ENCODE measurements at regions not wholly inside any gene's neighbourhood (a gene's known extent, or its start where the extent isn't known, plus 50 kb on each side); places are given as distances from the start of the nearest gene placed in this dataset.

DNA sequence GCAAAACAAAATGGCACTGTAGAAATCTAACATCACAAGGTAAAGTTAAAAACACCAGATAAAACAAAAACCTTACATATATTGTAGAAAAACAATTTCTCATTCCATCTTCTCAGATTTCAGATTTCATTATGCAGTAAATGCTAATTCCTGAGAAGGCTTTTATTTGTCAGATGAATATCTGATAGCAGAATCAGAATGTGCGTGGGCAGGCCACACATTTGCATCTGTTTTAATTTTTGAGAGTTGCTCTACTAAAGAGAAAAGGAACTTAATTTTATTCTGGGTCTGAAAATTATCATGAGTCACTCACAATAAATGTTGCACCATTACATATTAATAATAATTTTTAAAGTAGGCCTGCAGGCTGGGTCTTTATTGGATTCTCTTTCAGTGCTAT is 329.3 kb upstream of the SPTLC3 start:
- intact Hi-C loops (cut with DNase I) = no loop called here
- H3K9me3 ChIP-seq = no peaks in the 10 kb centered on the region
- WGBS, 2 donors = 88 to 90% methylated on average over 1 of the region's 1 CpG
- no peak for DNase-seq
- no peaks in the 10 kb centered on the region for H3K4me1 ChIP-seq
- no peak for TF ChIP-seq POLR2A (IDR thresholded peaks at IDR 0.05)
- TF ChIP-seq, protein P1, sequence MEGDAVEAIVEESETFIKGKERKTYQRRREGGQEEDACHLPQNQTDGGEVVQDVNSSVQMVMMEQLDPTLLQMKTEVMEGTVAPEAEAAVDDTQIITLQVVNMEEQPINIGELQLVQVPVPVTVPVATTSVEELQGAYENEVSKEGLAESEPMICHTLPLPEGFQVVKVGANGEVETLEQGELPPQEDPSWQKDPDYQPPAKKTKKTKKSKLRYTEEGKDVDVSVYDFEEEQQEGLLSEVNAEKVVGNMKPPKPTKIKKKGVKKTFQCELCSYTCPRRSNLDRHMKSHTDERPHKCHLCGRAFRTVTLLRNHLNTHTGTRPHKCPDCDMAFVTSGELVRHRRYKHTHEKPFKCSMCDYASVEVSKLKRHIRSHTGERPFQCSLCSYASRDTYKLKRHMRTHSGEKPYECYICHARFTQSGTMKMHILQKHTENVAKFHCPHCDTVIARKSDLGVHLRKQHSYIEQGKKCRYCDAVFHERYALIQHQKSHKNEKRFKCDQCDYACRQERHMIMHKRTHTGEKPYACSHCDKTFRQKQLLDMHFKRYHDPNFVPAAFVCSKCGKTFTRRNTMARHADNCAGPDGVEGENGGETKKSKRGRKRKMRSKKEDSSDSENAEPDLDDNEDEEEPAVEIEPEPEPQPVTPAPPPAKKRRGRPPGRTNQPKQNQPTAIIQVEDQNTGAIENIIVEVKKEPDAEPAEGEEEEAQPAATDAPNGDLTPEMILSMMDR (IDR thresholded peaks at IDR 0.05) = no peak
- H3K36me3 ChIP-seq = no peaks in the 10 kb centered on the region
- no peak overlapping the region for H3K4me3 ChIP-seq (replicated peaks in 1 of 3)
- no peaks in the 10 kb centered on the region for H3K27me3 ChIP-seq
- H3K27ac ChIP-seq = no peak overlapping the region

DNA sequence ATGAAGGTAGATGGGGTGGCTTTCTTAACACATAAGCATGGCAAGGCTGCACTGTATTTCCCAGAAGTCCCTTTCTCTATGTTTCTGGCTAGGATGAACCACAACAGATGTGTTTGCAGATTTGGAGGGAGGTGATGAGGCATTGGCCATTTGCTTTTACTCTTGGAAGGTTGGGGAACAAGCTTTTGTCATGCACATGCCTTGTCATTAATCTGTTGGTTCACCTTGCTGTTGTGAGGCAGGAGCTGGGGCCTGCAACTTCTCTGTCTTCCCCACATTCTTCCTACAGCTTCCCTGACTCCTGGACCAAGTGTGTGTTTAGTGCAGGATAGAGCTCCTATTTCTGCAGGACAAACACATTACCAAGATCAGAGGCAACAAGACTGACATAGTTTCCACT is 326.2 kb upstream of the SPTLC3 start:
- DNase-seq = no peak
- H3K36me3 ChIP-seq = no peaks in the 10 kb centered on the region
- no peaks in the 10 kb centered on the region for H3K27me3 ChIP-seq
- intact Hi-C loops (cut with DNase I) = no loop called here
- TF ChIP-seq, protein P1 (IDR thresholded peaks at IDR 0.05) = no peak
- no peak for TF ChIP-seq POLR2A (IDR thresholded peaks at IDR 0.05)
- no peak overlapping the region for H3K27ac ChIP-seq
- H3K4me3 ChIP-seq (replicated peaks in 1 of 3) = no peak overlapping the region
- H3K4me1 ChIP-seq = no peaks in the 10 kb centered on the region
- H3K9me3 ChIP-seq = no peaks in the 10 kb centered on the region

DNA sequence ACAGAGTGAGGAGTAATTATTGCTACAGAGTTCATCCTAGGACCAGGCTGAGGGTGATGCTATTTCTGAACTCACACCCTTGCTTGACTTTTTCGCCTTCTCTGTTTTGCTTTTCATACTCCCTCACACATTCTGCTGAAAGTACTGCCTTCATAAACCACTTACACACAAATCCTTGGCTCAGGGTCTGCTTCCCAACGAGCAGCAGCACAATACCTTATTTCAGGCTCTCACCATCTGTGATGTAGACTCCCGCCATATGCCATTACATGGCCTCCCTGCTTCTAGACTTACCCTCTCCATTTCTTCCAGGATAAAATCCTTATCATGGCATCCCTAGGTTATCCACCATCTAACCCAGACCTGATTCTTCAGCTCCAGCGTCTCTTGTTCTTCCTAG is 321.3 kb upstream of the SPTLC3 start:
- TF ChIP-seq, protein P1 (IDR thresholded peaks at IDR 0.05) = no peak
- TF ChIP-seq POLR2A (IDR thresholded peaks at IDR 0.05) = no peak
- Histone ChIP-seq H3K27me3 (no peaks in the 10 kb centered on the region), H3K4me3 (replicated peaks in 1 of 3) (no peak overlapping the region), H3K9me3 (no peaks in the 10 kb centered on the region), H3K4me1 (no peaks in the 10 kb centered on the region), H3K36me3 (no peaks in the 10 kb centered on the region), H3K27ac (no peak overlapping the region)
- 72 to 81% methylated on average over 4 of the region's 4 CpGs for WGBS, 2 donors
- no peak for DNase-seq
- intact Hi-C loops (cut with DNase I) = no loop called here

DNA sequence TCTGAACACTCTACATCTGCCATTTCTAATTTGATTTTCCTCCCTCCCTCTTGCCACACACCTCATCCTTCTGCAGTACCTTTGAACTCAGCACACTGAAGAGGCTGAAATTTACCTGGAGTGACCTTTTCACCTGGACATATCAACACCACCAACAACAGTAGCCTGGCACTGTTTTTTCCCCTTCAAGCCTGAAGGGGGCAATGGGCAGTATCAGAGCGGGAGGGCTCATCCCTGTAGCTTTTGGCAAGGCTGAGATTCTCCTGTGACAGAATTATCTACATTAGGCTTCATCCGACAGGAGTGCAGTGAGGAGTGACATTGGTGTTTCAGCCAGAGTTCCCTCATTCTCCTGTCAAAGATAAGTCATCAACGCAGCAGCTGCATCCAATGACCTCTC is 312.8 kb upstream of the SPTLC3 start:
- H3K9me3 ChIP-seq = no peaks in the 10 kb centered on the region
- no peaks in the 10 kb centered on the region for H3K36me3 ChIP-seq
- no peaks in the 10 kb centered on the region for H3K27me3 ChIP-seq
- H3K4me3 ChIP-seq (replicated peaks in 1 of 3) = no peak overlapping the region
- TF ChIP-seq POLR2A (IDR thresholded peaks at IDR 0.05) = no peak
- TF ChIP-seq, protein P1 (IDR thresholded peaks at IDR 0.05) = no peak
- DNase-seq = no peak
- H3K4me1 ChIP-seq = no peaks in the 10 kb centered on the region
- WGBS, 2 donors = 75 to 83% methylated on average over 3 of the region's 3 CpGs
- intact Hi-C loops (cut with DNase I) = no loop called here
- H3K27ac ChIP-seq = no peak overlapping the region

DNA sequence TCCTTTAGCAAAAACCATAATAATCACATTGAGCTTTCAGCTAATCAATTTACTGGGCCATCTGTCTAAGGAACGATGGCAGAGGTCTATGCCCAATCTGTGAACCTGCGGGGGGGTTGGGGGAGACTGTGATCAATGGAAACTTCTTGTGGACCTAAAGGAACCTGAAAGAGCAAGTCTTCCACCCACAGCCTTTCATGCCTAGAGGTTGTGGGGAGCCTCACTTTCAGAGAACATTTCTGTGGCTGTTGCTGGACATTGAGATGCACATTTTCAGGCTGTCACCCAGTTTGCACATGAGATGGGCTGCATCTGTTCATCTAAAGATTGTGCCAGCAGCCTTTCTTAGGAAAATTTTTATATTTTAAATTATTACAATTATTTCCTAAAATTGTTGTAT is 310.0 kb upstream of the SPTLC3 start:
- H3K4me3 ChIP-seq (replicated peaks in 1 of 3) = no peak overlapping the region
- intact Hi-C loops (cut with DNase I) = no loop called here
- TF ChIP-seq, protein P1 (IDR thresholded peaks at IDR 0.05) = no peak
- no peak for TF ChIP-seq POLR2A (IDR thresholded peaks at IDR 0.05)
- H3K27ac ChIP-seq = no peak overlapping the region
- 79 to 80% methylated on average over 2 of the region's 2 CpGs for WGBS, 2 donors
- no peaks in the 10 kb centered on the region for H3K9me3 ChIP-seq
- no peaks in the 10 kb centered on the region for H3K36me3 ChIP-seq
- no peak for DNase-seq
- no peaks in the 10 kb centered on the region for H3K27me3 ChIP-seq
- H3K4me1 ChIP-seq = no peaks in the 10 kb centered on the region
